ENCODE measurements at regions not wholly inside any gene's neighbourhood (a gene's known extent, or its start where the extent isn't known, plus 50 kb on each side); places are given as distances from the start of the nearest gene placed in this dataset.

DNA sequence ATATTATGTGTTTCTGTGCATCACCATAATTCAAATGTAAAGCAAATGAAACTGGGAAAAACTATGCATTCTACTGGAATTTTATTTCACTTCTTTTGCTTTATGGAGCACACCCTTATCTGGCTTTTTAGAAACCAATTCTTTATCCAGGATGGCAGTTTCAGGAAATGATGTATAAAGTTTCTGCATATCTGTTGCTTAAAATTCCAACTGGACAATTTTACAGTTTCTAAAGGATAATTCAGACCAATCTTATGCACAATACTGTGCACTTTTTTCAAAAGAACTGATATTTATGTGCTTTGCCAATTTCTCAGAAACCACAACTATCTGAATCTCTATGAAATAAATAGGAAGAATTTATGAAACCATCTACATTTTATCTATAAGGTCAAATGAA lies 246.5 kb upstream of the MIR17HG start:
- no peak for DNase-seq

DNA sequence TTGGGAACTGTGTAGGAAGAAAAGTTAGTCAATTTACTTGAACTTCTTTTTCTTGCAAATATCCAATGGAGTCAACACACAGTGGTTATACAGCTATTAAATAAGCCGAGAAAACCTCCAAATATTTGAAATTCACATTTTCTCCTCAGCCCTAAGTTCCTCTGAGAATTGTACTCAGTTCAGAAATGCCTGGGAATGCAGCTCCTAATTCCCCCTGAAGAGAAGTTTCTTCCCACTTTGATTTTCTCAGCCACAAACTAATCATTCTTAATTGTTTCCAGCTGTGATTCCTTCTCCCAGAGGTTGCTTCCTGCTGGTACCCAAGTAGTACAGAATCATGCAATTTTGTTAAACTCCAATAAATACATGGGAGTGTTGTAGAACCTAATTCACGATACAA lies 246.1 kb upstream of the MIR17HG start:
- DNase-seq, result no peak

DNA sequence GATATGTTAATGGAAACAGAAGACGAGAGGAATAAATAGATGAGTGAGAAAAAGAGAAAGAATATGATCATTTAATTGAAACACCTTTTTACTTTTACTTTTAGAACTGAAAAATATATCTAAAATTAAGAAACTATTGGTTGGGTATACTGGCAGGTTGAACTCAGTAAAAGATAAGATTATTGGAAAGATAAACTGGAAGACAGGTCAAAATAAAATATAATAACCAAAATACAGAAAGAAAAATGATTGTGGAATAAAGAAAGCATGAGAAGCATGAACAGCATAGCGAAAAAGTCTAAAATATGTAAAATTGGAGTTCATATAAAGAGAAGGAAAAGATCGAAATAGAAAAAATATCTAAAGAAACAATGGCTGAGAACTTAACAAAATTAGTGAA lies 242.2 kb upstream of the MIR17HG start:
- DNase-seq, result no peak

GRCh38 chr13:91106565-91106964 lies 240.9 kb upstream of the MIR17HG start:
- DNase-seq, result no peak

GRCh38 chr13:91108315-91108714 lies 239.2 kb upstream of the MIR17HG start:
- DNase-seq, result no peak

GRCh38 chr13:91111476-91112200 lies 235.8 kb upstream of the MIR17HG start:
- no peak for DNase-seq

DNA sequence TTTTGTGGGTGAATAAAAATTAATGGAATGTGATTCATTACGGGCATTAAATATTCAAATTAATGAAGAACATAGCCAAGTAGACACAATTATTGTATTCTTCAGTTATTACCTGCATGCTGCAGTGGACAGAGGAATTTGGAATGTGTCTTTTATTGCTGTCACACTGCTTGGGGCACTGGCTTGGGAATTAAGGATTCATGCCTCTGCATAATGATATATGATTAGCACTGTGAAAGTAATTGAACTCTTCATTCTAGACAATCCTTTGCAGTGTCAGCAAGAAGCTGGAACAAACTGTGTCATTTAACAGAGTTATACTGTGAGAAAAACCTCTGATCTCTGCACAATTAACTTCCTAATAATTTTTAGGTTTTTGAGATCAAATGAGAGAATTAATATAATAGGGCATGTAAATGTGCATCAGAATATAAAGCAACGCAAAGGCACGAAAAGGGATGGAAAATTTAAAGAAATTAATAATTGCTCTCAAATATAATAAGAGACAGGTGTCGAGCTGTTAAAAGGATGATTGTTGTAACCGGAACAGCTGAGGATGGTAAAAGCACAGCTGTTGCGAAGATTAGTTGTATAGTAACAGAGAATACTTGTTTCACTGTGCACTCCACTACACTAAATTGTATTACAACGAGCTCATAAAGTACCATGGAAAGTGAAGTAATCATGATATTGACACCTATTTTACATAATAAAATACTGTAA lies 235.1 kb upstream of the MIR17HG start:
- no peak for DNase-seq

- DNase-seq, result no peak
These were observed 234.6 kb upstream of the MIR17HG start for GRCh38 chr13:91112924-91113277.

GRCh38 chr13:91115776-91116175 lies 231.7 kb upstream of the MIR17HG start:
- DNase-seq, result no peak

GRCh38 chr13:91117351-91117750 lies 230.1 kb upstream of the MIR17HG start:
- no peak for DNase-seq

DNA sequence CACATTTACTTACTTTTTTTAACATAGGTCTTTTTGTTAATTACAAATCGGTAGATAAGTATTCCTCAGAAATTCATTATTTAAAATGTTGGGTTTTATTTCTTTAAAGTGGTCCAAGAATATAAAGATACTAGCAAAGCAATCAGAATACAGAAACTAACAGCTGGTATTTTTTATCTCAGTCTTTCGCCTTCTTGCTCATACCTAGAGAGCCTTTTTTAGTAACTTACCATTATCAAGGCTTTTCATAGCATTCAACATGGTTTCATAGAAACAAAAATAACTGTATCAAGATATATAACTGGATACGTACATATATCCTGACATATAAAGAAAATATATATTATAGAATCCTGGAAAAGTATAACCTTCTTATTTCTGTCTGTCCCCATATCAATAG lies 227.8 kb upstream of the MIR17HG start:
- DNase-seq, result no peak

DNA sequence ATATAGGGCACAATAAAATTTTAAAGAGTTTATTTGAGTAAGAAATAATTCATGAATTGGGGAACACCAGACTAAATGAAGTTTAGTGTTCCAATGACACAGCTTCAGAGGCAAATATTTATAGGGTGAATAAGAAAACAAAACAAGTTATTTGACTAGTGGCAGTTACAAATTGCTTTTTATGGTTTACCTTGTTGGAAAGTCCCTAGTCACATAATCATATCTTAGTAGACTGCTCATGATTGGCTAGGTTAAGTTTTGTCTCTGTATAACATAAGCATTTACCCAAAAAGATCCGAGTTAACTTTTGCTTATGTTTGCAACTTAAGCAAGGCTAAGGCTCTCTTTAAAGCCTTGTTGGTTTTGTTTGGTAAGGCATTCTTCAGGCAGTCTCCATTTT lies 224.7 kb upstream of the MIR17HG start:
- DNase-seq, result no peak

DNA sequence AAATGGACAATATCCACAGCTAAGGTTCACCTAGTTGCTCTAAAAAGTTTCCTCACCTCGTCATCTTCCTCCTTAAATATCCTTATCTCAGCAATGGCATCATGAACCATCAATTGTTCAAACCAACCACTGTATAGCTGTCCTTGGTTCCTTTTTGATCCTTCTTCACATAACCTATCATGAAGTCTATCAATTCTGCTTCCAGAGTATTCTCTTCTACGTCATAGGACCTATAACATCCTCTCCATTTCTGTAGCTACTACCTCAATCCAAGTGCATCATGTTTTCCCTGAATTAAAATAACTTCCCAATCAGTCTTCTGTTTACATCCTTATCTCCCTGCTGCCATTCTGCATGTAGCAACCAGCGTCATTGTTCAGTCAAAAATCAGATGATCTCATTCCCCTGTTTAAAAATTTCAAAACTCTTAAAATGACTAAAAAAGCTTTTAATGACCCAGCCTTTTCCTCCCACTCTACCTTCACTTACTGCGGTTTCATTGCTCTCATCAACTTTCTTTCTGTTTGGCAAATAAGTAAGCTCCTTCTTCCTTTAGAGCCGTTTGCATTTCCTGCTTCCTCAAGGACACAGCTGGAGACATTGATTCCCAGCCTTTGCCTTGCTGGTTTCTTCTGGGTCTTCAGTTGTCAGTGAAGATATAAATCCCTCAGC lies 223.9 kb upstream of the MIR17HG start:
- DNase-seq, result no peak

- DNase-seq, result peak; percentile 3
These were observed 220.7 kb upstream of the MIR17HG start for GRCh38 chr13:91126806-91127205.

GRCh38 chr13:91127995-91128394 lies 219.5 kb upstream of the MIR17HG start:
- no peak for DNase-seq

DNA sequence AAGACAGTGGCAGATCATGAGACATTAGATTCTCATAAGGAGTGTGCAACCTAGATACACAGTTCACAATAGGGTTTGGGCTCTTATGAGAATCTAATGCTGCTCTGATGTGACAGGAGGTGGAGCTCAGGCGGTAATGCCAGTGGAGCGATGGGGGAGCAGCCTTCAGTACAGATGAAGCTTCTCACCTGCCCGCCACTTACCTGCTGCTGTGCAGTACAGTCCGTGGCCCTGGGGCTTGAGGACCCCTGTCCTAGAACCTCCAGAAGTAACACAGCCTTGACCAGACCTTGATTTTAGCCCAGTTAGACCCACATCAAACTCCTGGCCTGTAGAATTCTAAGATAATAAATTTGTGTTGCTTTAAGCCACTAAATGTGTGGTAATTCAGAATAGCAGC lies 215.1 kb upstream of the MIR17HG start:
- DNase-seq, result no peak

- no peak for DNase-seq
These were observed 214.7 kb upstream of the MIR17HG start for GRCh38 chr13:91132786-91133185.

DNA sequence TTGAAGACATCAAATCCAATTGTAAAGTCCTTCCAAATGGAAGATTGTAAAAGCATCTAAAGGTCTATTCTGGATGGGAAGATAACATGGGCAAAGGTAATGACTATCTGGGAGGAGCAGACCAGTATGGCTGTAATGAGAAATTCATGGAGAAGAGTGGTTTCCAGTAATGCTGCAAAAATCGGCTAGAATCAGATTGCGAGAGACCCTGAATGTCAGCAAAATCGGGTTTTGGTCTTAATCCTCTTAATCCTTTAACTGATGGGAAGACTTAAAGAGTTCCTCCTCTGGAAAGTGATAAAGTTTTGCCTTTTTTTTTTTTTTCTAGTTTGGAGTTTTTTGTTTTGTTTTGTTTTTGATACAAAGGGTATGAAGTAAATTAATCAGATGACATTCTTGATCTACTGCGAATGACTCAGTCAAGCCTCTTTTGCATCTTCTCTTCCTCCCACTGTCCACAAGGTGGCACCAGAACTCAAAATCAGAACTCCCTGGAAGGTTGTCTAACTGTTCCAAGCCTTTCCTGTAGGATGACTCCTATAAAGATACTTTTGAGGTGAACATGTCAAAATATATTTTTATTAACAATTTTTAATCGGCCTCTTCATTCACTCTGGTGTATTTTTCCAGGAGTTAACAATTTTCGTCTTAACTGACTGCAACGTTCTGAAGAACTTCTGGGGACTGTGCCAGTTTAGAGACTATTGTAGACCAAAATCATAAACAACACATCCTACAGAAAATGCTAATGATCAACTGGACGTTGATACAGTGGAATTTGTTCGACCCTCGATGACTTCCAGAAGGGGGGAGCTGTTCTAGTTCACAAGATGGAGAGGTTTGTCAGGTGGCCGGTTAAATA lies 213.3 kb upstream of the MIR17HG start:
- peak; percentile 19 for DNase-seq

DNA sequence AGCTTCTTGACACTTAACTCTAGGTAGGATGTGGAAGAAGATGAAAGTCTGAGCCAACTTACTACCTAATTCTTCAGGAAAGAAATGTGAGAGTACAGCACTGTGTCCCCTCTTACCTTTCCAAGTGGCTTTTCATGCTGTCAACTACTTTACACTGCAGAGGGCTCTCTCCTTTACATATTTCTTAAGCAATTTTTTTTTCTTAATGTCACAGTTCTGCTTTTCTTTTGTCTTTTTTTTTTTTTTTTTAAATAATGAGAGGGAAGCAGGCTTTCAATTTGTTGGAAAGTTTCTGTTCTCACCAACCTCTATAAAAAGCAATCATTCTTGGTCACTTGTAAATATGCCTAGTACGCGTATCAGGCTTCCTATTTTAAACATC lies 212.7 kb upstream of the MIR17HG start:
- no peak for DNase-seq

DNA sequence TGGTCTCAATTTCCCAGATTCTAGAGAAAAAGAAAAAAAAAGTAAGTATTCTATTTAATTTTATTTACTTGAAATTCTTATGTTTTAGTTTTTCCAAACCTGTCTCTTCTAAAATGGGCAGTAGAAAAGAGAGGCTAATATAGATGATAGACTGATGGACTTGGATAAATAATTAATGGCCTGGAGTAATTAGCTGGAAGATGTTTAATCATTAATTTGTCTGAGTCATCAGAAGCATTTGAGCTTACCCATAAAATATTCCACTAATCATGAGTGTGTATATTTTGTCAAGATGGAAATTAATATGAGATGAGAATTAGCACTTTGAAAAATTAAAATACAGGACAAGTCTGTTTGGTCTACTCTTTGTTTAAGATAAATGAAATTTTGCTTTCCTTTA lies 212.1 kb upstream of the MIR17HG start:
- DNase-seq, result no peak

- no peak for DNase-seq
These were observed 211.5 kb upstream of the MIR17HG start for GRCh38 chr13:91135968-91136367.

DNA sequence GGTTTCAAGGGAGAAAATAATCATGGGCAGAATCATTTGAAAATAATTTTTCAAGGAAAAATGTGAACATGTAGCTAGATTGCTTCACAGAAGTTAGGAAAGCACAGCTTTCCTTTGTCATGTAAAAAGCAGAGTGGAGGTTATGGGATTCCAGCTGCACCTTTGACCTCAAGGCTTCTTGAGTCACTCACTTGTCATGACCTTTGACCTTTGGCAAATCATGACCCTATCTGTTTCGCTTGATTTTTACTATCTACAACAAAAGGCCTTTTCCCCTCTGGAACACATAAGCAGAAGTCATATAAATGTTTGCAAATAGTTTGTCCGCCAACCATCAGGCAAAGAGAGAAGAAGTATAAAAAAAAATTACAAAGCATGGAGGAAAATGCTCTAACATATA lies 210.7 kb upstream of the MIR17HG start:
- no peak for DNase-seq

- no peak for DNase-seq
These were observed 208.3 kb upstream of the MIR17HG start for GRCh38 chr13:91139232-91139631.
